ENCODE measurements at regions not wholly inside any gene's neighbourhood (a gene's known extent, or its start where the extent isn't known, plus 50 kb on each side); places are given as distances from the start of the nearest gene placed in this dataset.

GRCh38 chr6:34627296-34627695 lies 69.3 kb downstream of the ILRUN start:
- Histone ChIP-seq H3K9me2 (ENCODE audit: low read depth, low read length) (no peaks in the 10 kb centered on the region), H3F3A (ENCODE audit: insufficient read depth, low read length) (no peaks in the 10 kb centered on the region), H3K27ac (ENCODE audit: low read depth, low read length, poor library complexity, severe bottlenecking) (no peak overlapping the region), H3K4me1 (ENCODE audit: insufficient read depth, low read length, severe bottlenecking) (no peaks in the 10 kb centered on the region), H3K9ac (ENCODE audit: low read length) (no peak overlapping the region), H3K36me3 (ENCODE audit: insufficient read depth, low read length) (peaks cover 71% of the 10 kb centered on the region), H4K20me1 (ENCODE audit: insufficient read depth, low read length) (no peaks in the 10 kb centered on the region), H2AFZ (ENCODE audit: low read length) (no peak overlapping the region), H3K4me3 (ENCODE audit: low read depth, low read length, poor library complexity, severe bottlenecking) (no peak overlapping the region), H3K27me3 (ENCODE audit: insufficient read depth, low read length) (no peaks in the 10 kb centered on the region), H3K9me3 (ENCODE audit: low read length) (no peaks in the 10 kb centered on the region), H3K79me2 (ENCODE audit: insufficient read depth, low read length) (no peaks in the 10 kb centered on the region), H3K4me2 (ENCODE audit: low read length) (no peak overlapping the region)
- TF ChIP-seq EZH2 (IDR thresholded peaks at IDR 0.05; ENCODE audit: borderline replicate concordance, low read length), result no peak
- no peak for TF ChIP-seq CTCF (IDR thresholded peaks at IDR 0.05; ENCODE audit: low read length)

GRCh38 chr6:34618430-34619182 lies 62.5 kb upstream of the SPDEF start:
- H3F3A ChIP-seq (ENCODE audit: insufficient read depth, low read length), result no peaks in the 10 kb centered on the region
- H2AFZ ChIP-seq (ENCODE audit: low read length), result no peak overlapping the region
- no peak overlapping the region for H3K4me2 ChIP-seq (ENCODE audit: low read length)
- H3K27me3 ChIP-seq (ENCODE audit: insufficient read depth, low read length), result no peaks in the 10 kb centered on the region
- peaks cover 50% of the 10 kb centered on the region for H3K36me3 ChIP-seq (ENCODE audit: insufficient read depth, low read length)
- H3K9ac ChIP-seq (ENCODE audit: low read length), result no peak overlapping the region
- H3K9me3 ChIP-seq (ENCODE audit: low read length), result no peaks in the 10 kb centered on the region
- TF ChIP-seq EZH2 (IDR thresholded peaks at IDR 0.05; ENCODE audit: borderline replicate concordance, low read length) (no peak), CTCF (IDR thresholded peaks at IDR 0.05; ENCODE audit: low read length) (no peak)
- no peaks in the 10 kb centered on the region for H3K4me1 ChIP-seq (ENCODE audit: insufficient read depth, low read length, severe bottlenecking)
- H3K79me2 ChIP-seq (ENCODE audit: insufficient read depth, low read length), result peaks cover 4% of the 10 kb centered on the region; the same call in 1 of the 2 replicates
- no peak overlapping the region for H3K4me3 ChIP-seq (ENCODE audit: low read depth, low read length, poor library complexity, severe bottlenecking)
- H4K20me1 ChIP-seq (ENCODE audit: insufficient read depth, low read length), result no peaks in the 10 kb centered on the region
- no peak overlapping the region for H3K27ac ChIP-seq (ENCODE audit: low read depth, low read length, poor library complexity, severe bottlenecking)
- H3K9me2 ChIP-seq (ENCODE audit: low read depth, low read length), result no peaks in the 10 kb centered on the region

- no peaks in the 10 kb centered on the region for H3K9me2 ChIP-seq (ENCODE audit: low read depth, low read length)
- no peak overlapping the region for H3K4me2 ChIP-seq (ENCODE audit: low read length)
- no peak overlapping the region for H2AFZ ChIP-seq (ENCODE audit: low read length)
- H4K20me1 ChIP-seq (ENCODE audit: insufficient read depth, low read length), result no peaks in the 10 kb centered on the region
- H3K4me1 ChIP-seq (ENCODE audit: insufficient read depth, low read length, severe bottlenecking), result no peaks in the 10 kb centered on the region
- no peak for TF ChIP-seq CTCF (IDR thresholded peaks at IDR 0.05; ENCODE audit: low read length)
- TF ChIP-seq EZH2 (IDR thresholded peaks at IDR 0.05; ENCODE audit: borderline replicate concordance, low read length), result no peak
- no peak overlapping the region for H3K27ac ChIP-seq (ENCODE audit: low read depth, low read length, poor library complexity, severe bottlenecking)
- no peaks in the 10 kb centered on the region for H3K27me3 ChIP-seq (ENCODE audit: insufficient read depth, low read length)
- H3K79me2 ChIP-seq (ENCODE audit: insufficient read depth, low read length), result peaks cover 4% of the 10 kb centered on the region; the same call in 1 of the 2 replicates
- no peaks in the 10 kb centered on the region for H3K9me3 ChIP-seq (ENCODE audit: low read length)
- no peak overlapping the region for H3K4me3 ChIP-seq (ENCODE audit: low read depth, low read length, poor library complexity, severe bottlenecking)
- H3K36me3 ChIP-seq (ENCODE audit: insufficient read depth, low read length), result peaks cover 44% of the 10 kb centered on the region
- no peak overlapping the region for H3K9ac ChIP-seq (ENCODE audit: low read length)
- H3F3A ChIP-seq (ENCODE audit: insufficient read depth, low read length), result no peaks in the 10 kb centered on the region
Measured at GRCh38 chr6:34617231-34617630, 61.1 kb upstream of the SPDEF start.
